Hematopoietic multipotent progenitor cell treated with erythropoietin and hydrocortisone succinate and interleukin-3 and kit ligand, for 15 days (in vitro differentiated cells): ENCODE measurements at regions not wholly inside any gene's neighbourhood (a gene's known extent, or its start where the extent isn't known, plus 50 kb on each side); places are given as distances from the start of the nearest gene placed in this dataset.

Source experiments
- DNase-seq: peaks from one replicate; pipeline ENCODE4 v3.0.0-alpha.2; 2015; ENCODE audit warnings: low spot score

- no peak for DNase-seq
These were observed 50.8 kb upstream of the JAG1 start for GRCh38 chr20:10724449-10725173.

GRCh38 chr20:10728873-10729670 lies 55.3 kb upstream of the JAG1 start:
- DNase-seq, result no peak

- DNase-seq, result no peak
These were observed 56.0 kb upstream of the JAG1 start for GRCh38 chr20:10729785-10730184.

- DNase-seq, result no peak
These were observed 56.9 kb upstream of the JAG1 start for GRCh38 chr20:10730629-10731183.

GRCh38 chr20:10731190-10731965 lies 57.6 kb upstream of the JAG1 start:
- DNase-seq, result no peak

- DNase-seq, result no peak
These were observed 59.3 kb upstream of the JAG1 start for GRCh38 chr20:10733122-10733521.

GRCh38 chr20:10735195-10735949 lies 61.6 kb upstream of the JAG1 start:
- DNase-seq, result no peak

GRCh38 chr20:10739134-10739533 lies 65.3 kb upstream of the JAG1 start:
- DNase-seq, result no peak

GRCh38 chr20:10739566-10739965 lies 65.8 kb upstream of the JAG1 start:
- no peak for DNase-seq

GRCh38 chr20:10741060-10741459 lies 67.3 kb upstream of the JAG1 start:
- DNase-seq, result no peak

- DNase-seq, result no peak
These were observed 72.0 kb upstream of the JAG1 start for GRCh38 chr20:10745790-10746189.

- no peak for DNase-seq
These were observed 73.2 kb upstream of the JAG1 start for GRCh38 chr20:10747019-10747418.

GRCh38 chr20:10749084-10749483 lies 75.3 kb upstream of the JAG1 start:
- DNase-seq, result no peak

GRCh38 chr20:10752206-10752605 lies 78.4 kb upstream of the JAG1 start:
- no peak for DNase-seq

- no peak for DNase-seq
These were observed 81.0 kb upstream of the JAG1 start for GRCh38 chr20:10754824-10755223.

- no peak for DNase-seq
These were observed 84.6 kb upstream of the JAG1 start for GRCh38 chr20:10758446-10758845.

- DNase-seq, result no peak
These were observed 87.4 kb upstream of the JAG1 start for GRCh38 chr20:10761232-10761631.

GRCh38 chr20:10761786-10762185 lies 88.0 kb upstream of the JAG1 start:
- no peak for DNase-seq

- DNase-seq, result no peak
These were observed 88.4 kb upstream of the JAG1 start for GRCh38 chr20:10762216-10762615.

- DNase-seq, result no peak
These were observed 89.3 kb upstream of the JAG1 start for GRCh38 chr20:10763112-10763511.

- DNase-seq, result no peak
These were observed 95.9 kb upstream of the JAG1 start for GRCh38 chr20:10769700-10770099.

GRCh38 chr20:10770753-10771152 lies 97.0 kb upstream of the JAG1 start:
- no peak for DNase-seq
